ENCODE measurements at regions not wholly inside any gene's neighbourhood (a gene's known extent, or its start where the extent isn't known, plus 50 kb on each side); places are given as distances from the start of the nearest gene placed in this dataset.

DNA sequence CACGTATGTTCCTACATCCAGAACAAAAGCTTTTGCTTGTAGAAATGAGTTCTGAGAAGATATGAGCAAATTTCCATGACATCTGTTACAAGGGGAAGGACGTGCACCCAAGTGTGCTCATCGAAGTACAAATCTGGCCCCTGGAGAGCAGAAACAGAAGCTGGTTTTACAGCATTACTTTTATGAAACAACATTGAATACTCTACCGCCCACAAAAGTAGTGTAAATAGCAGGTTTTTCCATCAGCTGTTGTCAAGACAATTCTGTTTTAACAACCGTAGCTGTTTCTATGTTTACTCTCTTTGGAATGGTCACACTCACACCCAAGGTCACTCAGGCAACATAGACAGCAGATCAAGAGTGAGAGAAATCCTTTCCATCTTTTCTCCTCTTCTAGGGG, 114.2 kb upstream of the SSTR4 start:
- intact Hi-C loops (cut with DNase I) = no loop called here
- ATAC-seq (no peak), DNase-seq (ENCODE audit: missing footprints) (no peak)

DNA sequence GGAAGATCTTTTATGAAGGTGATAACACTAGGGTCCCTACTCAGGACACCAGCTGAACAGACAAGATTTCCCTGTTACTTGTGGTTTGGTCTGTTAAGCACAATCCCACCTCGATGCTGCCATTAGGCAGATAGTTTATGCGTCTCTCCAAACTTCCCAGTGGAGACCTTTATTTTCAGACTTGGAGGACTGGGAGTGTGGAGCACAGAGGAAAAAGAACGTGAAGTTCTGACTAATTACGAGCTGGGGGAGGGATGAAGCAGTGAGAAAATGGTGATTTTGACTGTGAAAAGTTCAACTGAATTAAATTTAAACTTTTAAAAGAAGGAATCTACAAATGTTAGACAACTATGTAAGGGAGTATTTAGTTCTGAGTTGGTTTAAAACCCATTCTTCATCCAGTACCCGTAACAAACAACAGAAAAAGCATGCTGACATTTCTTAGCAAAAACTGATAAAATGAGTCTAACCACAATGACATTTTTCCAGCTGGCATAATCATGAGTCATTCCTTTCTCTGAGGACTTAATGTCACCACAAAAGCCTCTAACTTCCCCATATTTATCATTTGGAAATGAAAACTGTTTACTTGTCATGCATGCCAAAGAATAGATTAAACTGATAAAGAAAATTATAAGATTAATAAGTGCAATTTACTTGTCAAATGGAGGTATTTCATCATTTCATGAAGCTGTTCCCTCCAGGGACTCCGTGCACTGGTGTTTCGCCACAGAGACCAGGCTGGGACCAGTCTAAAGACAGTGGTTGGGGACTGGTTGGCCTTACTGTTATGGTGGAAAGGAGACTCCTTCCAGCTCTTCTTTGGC, 113.3 kb upstream of the SSTR4 start:
- DNase-seq (ENCODE audit: missing footprints) (no peak), ATAC-seq (no peak)
- intact Hi-C loops (cut with DNase I) = no loop called here

DNA sequence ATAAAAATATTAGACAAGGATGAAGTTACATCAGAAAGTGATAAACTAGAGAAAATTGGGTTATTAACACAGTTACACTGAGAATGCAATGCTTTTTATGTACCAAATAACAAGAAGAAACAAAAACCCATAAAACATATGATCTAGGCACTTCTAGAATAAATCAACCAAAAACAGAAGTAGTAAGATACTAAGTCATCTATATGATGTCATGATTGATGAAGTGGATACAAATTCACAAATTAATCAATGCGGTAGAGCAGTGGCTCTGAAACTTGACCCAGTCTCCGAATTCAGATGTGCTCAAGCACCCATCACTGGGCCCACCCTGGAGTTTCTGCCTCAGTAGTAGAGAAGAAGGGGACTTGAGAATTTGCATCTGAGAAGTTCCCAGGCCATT, 112.1 kb upstream of the SSTR4 start:
- intact Hi-C loops (cut with DNase I) = no loop called here
- ATAC-seq (no peak), DNase-seq (ENCODE audit: missing footprints) (no peak)

DNA sequence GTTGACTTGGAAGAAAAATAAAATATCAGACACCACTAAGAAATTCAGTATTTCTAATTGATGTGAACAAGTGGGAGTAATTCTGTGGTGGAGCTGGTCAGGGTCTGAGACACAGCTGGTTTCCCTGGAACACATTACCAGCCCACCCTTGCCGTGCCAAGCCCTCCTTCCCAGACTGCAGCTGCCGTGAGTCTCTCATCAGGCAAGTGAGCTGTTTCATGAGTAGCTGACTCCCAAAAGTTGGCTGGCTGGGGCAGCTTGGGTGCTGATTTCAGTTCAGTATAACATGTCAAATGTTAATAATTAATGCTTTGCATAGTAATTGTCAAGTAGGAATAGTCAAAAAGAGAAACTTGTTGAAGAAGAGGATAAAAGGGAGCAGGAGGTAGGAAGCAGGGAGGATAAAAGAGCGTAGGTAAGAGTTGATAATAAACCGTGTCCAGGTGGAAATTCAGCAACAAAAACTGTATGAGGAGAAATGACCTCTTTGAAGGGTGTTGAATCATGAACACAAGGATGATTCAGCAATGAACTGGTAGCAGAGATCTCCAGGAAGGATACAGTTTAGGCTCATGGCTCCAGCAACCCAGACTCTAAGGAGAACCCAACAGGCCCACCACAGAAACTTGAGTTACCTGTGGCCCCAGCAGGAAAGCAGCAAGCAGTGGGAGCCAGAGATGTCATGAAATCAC, 110.9 kb upstream of the SSTR4 start:
- DNase-seq (ENCODE audit: missing footprints) (no peak), ATAC-seq (no peak)
- intact Hi-C loops (cut with DNase I) = no loop called here

DNA sequence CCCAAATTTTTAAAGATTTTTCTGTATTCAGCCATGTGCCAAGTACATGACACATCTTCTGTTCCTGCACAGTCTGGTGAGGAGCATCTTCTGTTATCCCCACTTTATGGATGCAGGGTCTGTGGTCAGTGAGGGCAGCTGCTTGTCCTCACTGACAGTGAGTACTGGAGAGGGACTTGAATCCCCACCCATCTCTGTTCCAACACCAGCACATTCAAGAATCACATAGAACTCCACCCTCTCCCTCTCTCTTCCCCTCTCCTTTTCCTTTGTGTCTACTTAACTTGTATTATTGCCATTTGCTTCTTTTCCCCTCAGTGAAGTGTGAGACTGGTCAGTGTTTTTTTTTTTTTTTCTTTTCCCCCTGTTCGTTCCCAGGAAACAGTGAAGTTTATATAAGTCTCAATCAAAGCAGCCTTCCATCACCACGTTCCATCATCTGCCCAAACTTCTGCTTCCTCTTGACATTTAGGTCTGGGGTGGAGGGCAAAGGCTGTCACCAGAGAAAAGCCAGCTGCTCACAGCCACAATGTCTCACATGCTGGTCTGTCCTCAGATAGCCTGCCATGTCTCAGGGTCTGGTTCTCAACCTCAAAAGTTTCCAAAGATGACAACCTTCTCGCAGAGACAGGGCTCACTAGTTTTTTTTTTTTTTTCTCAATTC, 110.0 kb upstream of the SSTR4 start:
- intact Hi-C loops (cut with DNase I) = no loop called here
- ATAC-seq (no peak), DNase-seq (ENCODE audit: missing footprints) (no peak)

DNA sequence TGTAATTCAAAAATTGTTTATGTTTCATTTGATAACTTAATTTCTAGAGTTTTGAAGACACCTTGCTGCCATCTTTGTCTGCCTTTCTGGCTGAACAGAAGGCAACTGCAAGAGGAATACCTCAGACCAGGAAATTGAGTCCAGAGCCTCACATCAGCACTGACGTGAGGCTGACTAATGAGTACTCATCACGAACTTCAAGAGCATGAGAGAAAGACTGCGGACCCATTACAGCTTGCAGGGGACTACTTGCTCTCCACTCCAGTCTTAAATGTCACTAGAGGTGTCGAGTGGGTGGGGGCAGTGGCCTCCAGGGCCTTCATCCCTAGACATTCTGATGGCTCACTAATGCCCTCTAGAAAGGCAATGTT, 109.5 kb upstream of the SSTR4 start:
- intact Hi-C loops (cut with DNase I) = no loop called here
- ATAC-seq = no peak
- no peak for DNase-seq (ENCODE audit: missing footprints)

DNA sequence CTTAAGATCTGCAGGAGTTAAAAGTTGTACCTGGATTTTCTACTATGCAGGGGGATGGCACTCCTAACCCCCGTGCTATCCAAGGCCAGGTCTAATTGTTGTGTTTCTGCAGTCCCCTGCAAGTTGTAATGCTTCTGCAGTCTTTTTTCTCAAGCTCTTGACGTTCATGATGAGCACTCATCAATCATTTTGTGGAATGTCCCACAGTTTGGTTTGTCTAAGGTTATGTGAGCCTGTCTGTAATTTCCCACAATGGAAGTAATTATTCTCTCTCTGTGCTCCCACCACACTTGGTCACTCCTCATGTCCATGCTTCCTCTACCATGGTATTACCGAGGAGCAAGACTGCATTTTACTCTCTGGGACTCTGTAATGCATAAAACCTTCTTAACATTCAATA, 107.6 kb upstream of the SSTR4 start:
- DNase-seq (ENCODE audit: missing footprints) (no peak), ATAC-seq (no peak)
- intact Hi-C loops (cut with DNase I) = no loop called here

DNA sequence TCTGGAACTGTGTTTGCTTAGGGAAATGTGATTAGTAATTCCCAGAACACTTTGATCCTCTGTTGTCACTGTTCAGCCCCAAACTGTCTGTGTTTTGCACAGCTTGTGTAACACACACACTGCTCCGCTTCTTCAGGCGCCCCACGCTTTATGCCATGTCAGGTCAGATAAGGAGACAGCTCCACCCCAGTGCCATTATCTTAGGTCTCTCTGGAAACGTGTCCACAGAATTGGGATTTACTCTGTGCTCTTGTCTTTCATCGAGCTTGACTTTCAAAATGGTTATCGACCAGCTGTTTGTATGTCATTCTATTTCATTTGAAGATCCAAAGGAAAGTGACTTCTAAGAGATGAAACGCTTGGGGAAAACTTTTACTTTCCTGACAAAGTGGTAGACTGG, 106.4 kb upstream of the SSTR4 start:
- ATAC-seq (no peak), DNase-seq (ENCODE audit: missing footprints) (no peak)
- intact Hi-C loops (cut with DNase I) = no loop called here

DNA sequence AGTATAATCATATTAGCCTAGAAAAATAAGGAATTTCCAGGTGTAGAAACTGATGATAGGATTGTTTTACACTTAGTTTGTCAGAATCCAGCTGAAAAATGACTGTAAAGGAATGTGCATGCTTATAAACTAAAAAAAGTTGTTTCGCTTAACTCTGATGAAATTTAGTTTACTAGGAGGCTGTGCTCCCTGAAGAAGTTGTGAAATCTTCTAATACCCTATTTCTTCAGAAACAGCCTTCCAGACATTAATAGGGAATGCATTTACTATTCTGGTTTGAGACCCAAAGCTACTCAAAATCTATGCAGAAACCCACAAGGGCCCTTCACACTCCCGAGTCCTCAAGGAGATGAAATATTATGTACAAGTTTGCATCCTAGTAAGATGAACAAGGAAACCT, 105.5 kb upstream of the SSTR4 start:
- DNase-seq (ENCODE audit: missing footprints) = no peak
- intact Hi-C loops (cut with DNase I) = no loop called here
- no peak for ATAC-seq

DNA sequence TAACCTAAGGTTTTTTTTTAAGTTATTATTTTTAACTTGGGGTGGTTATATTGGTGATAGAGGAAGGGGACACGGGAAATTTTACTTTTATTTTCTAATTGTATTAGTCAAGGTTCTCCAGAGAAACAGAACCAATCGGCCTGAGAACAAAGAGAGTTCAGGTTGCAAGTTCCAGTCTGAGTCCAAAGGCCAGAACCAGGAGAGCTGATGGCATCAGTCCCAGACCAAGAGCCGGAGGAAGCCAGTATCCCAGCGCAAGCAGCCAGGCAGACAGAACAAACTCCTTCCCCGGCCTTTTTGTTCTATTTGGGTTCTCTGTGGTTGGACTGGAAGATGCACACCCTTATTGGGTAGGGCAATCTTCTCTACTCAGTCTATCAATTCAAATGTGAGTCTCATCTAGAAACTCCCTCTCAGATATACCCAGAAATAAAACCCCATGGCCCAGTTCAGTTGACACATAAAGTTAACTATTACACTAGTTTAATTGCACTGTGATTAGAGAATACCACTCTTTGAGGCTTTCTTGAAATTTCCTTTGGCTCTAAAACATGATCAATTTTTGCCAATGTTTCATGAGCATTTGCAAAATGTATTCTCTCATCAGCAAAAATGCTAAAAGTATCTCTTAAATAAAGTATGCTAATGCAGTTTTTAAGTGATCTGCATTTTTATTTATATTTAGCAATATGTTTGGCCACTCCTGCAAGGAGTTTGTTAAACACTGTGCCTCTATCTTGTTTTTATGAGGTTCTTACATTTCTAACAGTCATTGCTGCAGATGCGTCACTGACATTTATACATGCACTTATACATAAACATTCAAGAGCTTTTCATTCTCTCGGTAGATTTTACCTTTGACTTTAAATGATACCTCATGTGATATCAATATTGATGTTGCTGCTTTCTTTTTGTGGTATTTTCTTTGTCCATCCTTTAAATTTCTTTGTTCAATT, 103.2 kb upstream of the SSTR4 start:
- intact Hi-C loops (cut with DNase I) = no loop called here
- DNase-seq (ENCODE audit: missing footprints) (no peak), ATAC-seq (no peak)

DNA sequence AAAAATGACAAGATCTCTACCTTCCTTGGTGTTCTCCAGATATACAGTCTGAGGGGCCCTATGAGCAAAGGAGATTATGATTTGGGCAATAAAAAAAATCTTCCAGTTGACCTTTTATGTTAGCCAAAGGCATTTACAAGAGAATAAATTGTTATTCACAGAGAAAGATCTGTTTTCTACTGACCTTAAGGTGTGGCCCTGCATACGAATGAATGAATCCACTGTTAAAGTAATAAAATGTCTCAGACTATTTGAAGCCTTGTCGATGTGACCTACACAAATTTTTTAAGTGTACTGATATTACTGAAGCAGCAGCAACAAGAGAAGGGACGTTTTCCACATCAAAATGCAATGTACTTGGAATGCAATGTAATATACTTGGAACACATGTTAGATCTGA, 95.9 kb upstream of the SSTR4 start:
- ATAC-seq (no peak), DNase-seq (ENCODE audit: missing footprints) (no peak)
- intact Hi-C loops (cut with DNase I) = no loop called here

DNA sequence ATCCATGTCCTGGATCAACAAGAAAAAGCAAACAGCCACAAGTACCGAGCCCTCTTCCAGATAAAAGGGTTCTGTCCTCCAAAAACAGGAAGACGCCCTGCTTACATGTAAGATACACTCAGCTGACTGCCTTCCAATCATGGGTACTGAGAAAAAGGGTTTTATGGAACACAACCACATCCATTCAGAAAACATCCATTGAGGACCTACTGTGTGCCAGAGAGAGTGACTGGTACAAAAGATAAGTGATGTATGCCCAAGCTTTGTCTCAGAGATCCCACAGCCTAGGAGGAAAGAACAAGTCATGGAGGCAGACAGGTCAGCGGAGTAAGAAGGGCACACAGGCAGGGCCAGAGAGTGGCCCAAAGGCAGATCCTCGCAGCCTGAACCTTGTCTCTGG, 94.8 kb upstream of the SSTR4 start:
- intact Hi-C loops (cut with DNase I) = no loop called here

DNA sequence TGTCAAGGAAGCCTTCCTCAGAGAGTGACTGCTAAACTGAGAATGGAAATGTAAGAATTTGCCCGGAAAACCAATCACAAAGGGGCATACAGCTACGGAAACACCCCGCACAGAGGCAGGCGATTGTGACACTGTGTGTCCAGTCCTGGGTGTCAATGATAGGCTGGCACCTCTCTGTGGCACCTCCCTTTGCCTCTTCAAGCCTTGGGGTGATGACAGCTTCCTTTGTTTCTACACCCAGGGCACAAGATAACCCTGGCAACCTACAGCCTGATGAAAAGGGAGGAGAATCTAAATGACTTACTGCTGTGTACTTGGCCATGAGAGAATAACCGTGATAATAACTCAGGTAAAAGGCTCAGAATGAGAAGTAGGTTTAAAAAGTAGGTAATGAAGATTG, 93.6 kb upstream of the SSTR4 start:
- ATAC-seq = peak; percentile 87
- no peak for DNase-seq (ENCODE audit: missing footprints)
- intact Hi-C loops (cut with DNase I) = no loop called here

More for the DNA sequence above, 94.8 kb upstream of the SSTR4 start:
- DNase-seq (ENCODE audit: missing footprints) (no peak), ATAC-seq (no peak)

DNA sequence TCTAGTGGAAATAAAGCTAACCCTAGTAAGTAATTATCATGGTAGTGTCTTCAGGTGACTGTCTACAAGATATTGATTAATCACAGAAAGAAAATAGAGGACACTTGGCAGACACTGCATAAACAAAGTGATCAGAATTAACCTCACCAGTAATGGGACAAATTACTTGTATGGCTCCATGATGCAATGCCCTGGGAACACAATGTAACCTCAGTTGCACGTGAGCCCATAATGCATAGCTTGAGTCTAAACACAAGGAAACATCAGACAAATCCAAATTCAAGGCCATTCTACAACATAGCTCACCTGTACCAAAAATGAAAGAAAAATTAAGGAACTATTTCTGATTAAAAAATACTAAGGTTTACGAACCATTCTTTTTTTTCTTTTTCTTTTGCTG, 92.4 kb upstream of the SSTR4 start:
- intact Hi-C loops (cut with DNase I) = no loop called here
- no peak for ATAC-seq
- DNase-seq (ENCODE audit: missing footprints) = no peak

DNA sequence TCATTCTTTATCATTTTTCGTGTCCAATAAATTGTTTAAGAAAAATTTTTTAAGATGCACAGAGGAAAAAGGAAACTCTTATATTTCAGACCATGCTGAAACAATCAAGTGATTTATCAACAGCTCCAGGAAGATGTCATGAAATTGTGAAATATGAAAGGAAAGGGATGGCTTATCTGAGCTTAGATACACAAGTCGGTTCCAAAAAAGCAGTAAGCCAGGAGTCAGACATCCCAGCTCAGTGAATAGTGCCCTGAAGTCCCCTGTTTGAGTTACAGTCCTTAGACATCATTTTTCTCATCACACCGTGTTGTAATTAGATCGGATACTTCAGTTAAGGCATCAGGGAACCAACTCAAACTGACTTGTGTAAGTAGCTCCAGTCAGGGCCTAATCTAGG, 91.0 kb upstream of the SSTR4 start:
- ATAC-seq = peak; percentile 52
- DNase-seq (ENCODE audit: missing footprints) = no peak
- intact Hi-C loops (cut with DNase I) = no loop called here

DNA sequence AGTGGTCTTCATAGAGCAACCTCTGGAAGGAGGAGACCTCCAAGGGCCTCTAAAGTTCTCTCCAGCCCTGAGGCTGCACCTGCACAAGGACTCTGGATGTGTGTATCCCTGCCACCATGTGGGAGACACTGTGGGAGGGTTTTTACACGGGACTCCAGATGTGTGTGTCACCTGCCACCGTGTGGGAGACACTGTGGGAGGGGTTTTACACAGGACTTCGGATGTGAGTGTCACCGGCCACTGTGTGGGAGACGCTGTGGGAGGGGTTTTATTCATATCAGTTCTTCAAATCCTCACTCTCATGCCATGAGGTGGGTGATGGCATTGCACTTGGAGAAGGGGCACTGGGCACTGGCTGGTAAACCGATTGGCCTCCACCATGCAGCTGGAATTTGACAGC, 90.2 kb upstream of the SSTR4 start:
- ATAC-seq = no peak
- DNase-seq (ENCODE audit: missing footprints) = no peak
- intact Hi-C loops (cut with DNase I) = no loop called here

DNA sequence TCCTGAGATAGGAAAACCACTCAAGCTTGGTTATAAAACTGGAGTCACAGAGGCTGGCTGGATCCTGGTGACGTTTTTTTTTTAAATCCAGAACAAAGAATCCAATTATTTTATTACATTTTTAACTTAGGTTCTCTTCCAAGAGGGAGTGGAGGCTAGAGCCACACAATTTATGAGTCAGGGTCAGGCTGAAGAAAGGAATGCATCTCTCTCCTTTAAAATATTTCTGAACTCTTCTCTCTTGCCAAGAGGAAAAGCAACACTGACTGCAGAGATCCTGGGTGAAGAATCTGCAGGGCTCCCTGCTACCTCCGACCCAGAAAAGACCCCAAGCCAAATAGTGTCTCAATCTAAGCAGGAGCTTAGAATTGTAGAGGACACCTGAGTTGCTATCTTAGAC, 88.5 kb upstream of the SSTR4 start:
- intact Hi-C loops (cut with DNase I) = no loop called here
- ATAC-seq (no peak), DNase-seq (ENCODE audit: missing footprints) (no peak)

DNA sequence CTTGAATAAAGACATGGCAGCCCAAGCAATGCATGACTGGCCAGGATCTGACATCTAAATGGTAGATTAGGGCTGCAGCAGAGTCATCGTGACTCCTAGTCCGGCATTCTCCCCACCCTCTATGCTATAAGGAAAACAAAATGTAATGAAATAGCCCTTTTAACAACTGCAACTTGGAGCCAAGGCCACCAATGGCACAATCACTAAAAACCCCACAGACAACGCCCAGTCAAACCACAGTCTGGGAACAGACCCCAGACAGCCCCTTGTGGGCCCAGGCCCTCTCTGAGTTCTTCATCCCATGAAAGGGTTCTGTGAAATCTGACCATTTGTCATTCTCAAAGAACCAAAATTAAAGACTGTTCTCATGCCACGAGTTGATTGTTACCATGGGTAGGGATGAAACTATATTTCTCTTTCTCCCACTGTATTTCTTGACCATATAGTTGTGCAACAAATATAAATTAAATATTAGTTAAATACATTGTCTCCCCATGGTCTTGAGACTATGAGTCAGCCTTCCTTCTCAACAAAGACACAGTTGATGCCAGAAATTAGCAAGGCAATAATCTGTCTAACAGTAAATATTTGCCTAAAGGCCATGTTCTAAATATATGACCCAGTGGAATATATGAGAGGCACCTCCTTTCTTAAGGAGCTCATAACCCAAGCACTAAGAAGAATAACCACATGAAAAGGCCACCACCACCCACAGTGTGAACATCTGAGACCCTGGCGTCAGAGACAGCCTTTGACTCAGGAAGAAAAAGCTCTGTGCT, 85.6 kb upstream of the SSTR4 start:
- intact Hi-C loops (cut with DNase I) = no loop called here
- ATAC-seq (no peak), DNase-seq (ENCODE audit: missing footprints) (no peak)

All from Right ventricle myocardium inferior (tissue), 1 donor.